Activated T-cell treated with anti-CD3 and anti-CD28 coated beads, Interleukin-2, amount 50 U/mL, for 48 hours (primary cell): ENCODE measurements at regions not wholly inside any gene's neighbourhood (a gene's known extent, or its start where the extent isn't known, plus 50 kb on each side); places are given as distances from the start of the nearest gene placed in this dataset.
"Not testable (repeated sequence)": the region's sequence is repeated elsewhere in the genome, so short reads cannot be mapped to it uniquely, and the experiment has no call there.

Experiments used
- DNase-seq, 2 experiments: peaks; one replicate each; pipeline ENCODE4 v3.0.0-alpha.2; 2020

- no peak for DNase-seq
These were observed 246.9 kb downstream of the LNPK start for GRCh38 chr2:175755169-175755568.

- DNase-seq = no peak
These were observed 251.9 kb downstream of the LNPK start for GRCh38 chr2:175750195-175750594.

- DNase-seq = no peak
These were observed 256.2 kb downstream of the LNPK start for GRCh38 chr2:175745911-175746310.

GRCh38 chr2:175744000-175744399, 258.1 kb downstream of the LNPK start:
- no peak for DNase-seq

- DNase-seq = no peak
These were observed 259.1 kb downstream of the LNPK start for GRCh38 chr2:175743011-175743410.

GRCh38 chr2:175742367-175742766, 259.7 kb downstream of the LNPK start:
- no peak for DNase-seq

GRCh38 chr2:175741164-175741563, 260.9 kb downstream of the LNPK start:
- no peak for DNase-seq

- no peak for DNase-seq
These were observed 264.2 kb downstream of the LNPK start for GRCh38 chr2:175737722-175738361.

- no peak for DNase-seq
These were observed 267.4 kb downstream of the LNPK start for GRCh38 chr2:175734686-175735085.

- DNase-seq = no peak
These were observed 269.5 kb downstream of the LNPK start for GRCh38 chr2:175732531-175732930.

- DNase-seq = no peak
These were observed 272.0 kb downstream of the LNPK start for GRCh38 chr2:175730050-175730449.

GRCh38 chr2:175729049-175729706, 272.9 kb downstream of the LNPK start:
- no peak for DNase-seq

- no peak for DNase-seq
These were observed 274.0 kb downstream of the LNPK start for GRCh38 chr2:175728032-175728431.

GRCh38 chr2:175726223-175726622, 275.8 kb downstream of the LNPK start:
- DNase-seq = no peak

- no peak for DNase-seq
These were observed 292.8 kb downstream of the LNPK start for GRCh38 chr2:175709248-175709647.

- no peak for DNase-seq
These were observed 294.7 kb downstream of the LNPK start for GRCh38 chr2:175707322-175707721.

GRCh38 chr2:175704568-175704967, 297.5 kb downstream of the LNPK start:
- DNase-seq = not testable (repeated sequence)

- no peak for DNase-seq
These were observed 304.0 kb downstream of the LNPK start for GRCh38 chr2:175698061-175698460.

- no peak for DNase-seq
These were observed 311.8 kb downstream of the LNPK start for GRCh38 chr2:175690113-175690837.

- no peak for DNase-seq
These were observed 313.8 kb downstream of the LNPK start for GRCh38 chr2:175688243-175688642.

- DNase-seq = no peak
These were observed 314.6 kb downstream of the LNPK start for GRCh38 chr2:175687465-175687864.

- no peak for DNase-seq
These were observed 316.1 kb downstream of the LNPK start for GRCh38 chr2:175686002-175686401.

GRCh38 chr2:175684466-175684865, 317.6 kb downstream of the LNPK start:
- DNase-seq = no peak

GRCh38 chr2:175679728-175680127, 322.3 kb downstream of the LNPK start:
- no peak for DNase-seq
